ENCODE measurements at regions not wholly inside any gene's neighbourhood (a gene's known extent, or its start where the extent isn't known, plus 50 kb on each side); places are given as distances from the start of the nearest gene placed in this dataset.

DNA sequence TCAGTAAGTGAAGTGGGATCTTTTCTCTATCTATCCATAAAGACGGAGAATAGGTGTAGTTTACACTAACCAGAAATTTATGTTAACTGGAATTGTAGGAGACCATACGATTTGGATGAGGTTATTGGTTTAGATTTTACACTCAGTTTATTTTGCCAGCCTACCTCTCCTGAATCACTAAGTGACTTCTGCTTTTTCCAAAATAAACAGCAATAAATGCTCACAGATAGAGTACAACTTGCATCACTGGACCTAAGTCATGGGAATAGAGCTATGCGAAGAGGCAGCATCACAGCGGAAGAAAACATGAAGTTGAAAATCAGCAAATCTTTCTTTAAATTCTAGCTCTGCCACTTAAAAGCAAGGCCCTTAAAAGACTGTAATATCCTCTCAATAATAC, 781.0 kb downstream of the LIG4 start:
- TF ChIP-seq YY1 (tag by site-specific recombination; IDR thresholded peaks at IDR 0.05): no peak
- TF ChIP-seq ZNF785 (tag by site-specific recombination; IDR thresholded peaks at IDR 0.05): no peak
- no peak for TF ChIP-seq ZNF558 (tag by site-specific recombination; IDR thresholded peaks at IDR 0.05)
